ENCODE measurements at regions not wholly inside any gene's neighbourhood (a gene's known extent, or its start where the extent isn't known, plus 50 kb on each side); places are given as distances from the start of the nearest gene placed in this dataset.
"Not testable (repeated sequence)": the region's sequence is repeated elsewhere in the genome, so short reads cannot be mapped to it uniquely, and the experiment has no call there.

- DNase-seq (ENCODE audit: low spot score), result no peak
These were observed 641.5 kb downstream of the GABRG1 start for GRCh38 chr4:45482346-45482745.

DNA sequence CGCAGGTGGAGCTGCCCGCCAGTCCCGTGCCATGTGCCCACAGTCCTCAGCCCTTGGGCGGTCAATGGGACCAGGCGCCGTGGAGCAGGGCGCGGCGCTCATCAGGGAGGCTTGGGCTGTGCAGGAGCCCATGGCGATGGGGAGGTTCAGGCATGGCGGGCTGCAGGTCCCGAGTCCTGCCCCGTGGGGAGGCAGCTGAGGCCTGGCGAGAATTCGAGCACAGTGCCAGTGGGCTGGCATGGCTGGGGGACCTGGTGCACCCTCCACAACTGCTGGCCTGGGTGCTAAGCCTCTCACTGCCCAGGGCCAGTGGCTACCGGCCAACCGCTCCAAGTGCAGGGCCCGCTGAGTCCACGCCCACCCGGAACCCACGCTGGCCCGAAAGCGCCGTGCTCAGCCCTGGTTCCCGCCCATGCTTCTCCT lies 646.5 kb downstream of the GABRG1 start:
- DNase-seq (ENCODE audit: low spot score), result no peak

GRCh38 chr4:45475548-45475947 lies 648.3 kb downstream of the GABRG1 start:
- no peak for DNase-seq (ENCODE audit: low spot score)

- no peak for DNase-seq (ENCODE audit: low spot score)
These were observed 651.4 kb downstream of the GABRG1 start for GRCh38 chr4:45472490-45472889.

- DNase-seq (ENCODE audit: low spot score), result no peak
These were observed 652.5 kb downstream of the GABRG1 start for GRCh38 chr4:45471335-45471734.

- DNase-seq (ENCODE audit: low spot score), result no peak
These were observed 656.7 kb downstream of the GABRG1 start for GRCh38 chr4:45467157-45467556.

DNA sequence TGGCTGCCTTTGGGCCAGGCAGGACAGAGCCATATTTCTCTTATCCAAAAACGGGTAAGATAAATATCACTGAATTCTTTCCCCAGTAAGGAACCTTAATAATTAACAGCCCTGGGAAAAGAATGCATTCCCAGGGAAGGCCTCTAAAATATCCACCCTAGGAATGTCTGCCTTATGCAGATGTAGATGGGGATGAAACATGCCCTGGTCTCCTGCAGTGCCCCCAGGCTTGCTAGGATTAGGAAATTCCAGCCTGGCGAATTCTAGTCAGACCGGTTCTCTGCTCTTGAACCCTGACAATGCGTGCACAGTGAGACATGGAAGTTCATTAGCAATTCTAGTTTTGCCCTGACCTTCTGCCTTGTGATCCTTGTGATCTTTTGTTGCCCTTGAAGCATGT lies 663.7 kb downstream of the GABRG1 start:
- DNase-seq (ENCODE audit: low spot score), result not testable (repeated sequence)

- DNase-seq (ENCODE audit: low spot score), result no peak
These were observed 668.6 kb downstream of the GABRG1 start for GRCh38 chr4:45455217-45455616.

DNA sequence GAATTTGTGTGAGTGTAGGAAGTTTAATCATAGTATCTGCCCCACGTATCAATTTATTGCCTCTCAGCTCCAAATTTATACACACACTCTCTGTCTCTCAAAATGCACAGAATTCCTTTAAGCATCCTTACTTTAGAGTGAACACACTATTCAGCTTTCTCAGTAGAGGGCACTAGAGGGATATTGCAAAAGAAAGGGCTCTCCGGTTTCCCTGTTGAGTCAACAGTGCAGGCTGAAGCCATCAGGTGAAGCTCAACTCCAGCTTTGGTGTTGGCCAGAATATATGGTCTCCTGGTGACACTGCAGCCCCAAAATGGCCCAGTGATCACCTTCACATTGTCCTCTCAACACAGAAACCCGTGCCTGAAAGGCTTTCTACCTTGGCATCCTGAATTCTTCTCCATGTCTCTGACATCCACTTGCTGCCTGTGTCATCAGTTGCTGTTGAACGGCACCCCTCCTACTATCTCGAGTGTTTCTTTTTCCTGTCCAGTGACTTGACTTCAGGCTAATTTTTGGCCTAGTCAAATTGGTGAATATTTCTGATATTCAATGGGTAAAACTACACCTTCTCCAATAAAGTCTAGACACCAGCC lies 670.5 kb downstream of the GABRG1 start:
- DNase-seq (ENCODE audit: low spot score), result no peak

GRCh38 chr4:45442466-45442865 lies 681.4 kb downstream of the GABRG1 start:
- no peak for DNase-seq (ENCODE audit: low spot score)

- DNase-seq (ENCODE audit: low spot score), result no peak
These were observed 685.8 kb downstream of the GABRG1 start for GRCh38 chr4:45438047-45438446.

DNA sequence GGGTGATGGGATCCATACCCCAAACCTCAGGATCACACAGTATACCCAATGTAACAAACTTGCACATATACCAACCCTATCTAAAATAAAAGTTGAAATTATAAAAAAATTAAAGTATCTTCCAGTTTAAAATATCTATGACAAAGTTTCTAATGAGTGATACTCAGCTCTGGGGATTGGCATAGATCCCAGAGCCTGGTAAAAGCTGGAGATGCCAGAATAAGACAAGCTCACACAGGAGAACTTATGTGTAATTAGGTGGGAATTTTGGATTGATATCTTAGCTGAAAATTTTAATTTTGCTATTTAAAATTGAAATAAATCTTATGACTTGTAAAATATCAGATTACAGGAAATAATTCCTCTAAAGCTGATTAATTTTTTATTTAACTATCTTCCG lies 686.5 kb downstream of the GABRG1 start:
- no peak for DNase-seq (ENCODE audit: low spot score)

DNA sequence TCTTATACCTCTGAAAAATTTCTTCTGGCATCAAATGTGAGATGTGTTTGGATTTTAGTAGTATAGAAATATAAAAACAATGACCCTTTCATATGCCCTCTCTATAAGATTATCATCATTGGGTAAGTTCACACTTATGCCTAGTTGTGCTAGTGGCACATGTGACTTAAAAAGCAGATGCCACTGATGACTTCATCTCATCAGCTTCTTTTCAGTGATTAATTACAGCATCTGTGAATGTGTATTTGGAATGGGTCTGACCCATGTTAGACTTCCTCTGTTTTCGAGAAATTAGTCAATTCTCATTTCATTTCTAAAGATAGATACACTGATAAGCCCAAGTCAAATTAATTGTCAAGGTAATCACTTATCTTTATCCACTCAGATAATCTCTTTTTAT lies 698.7 kb downstream of the GABRG1 start:
- DNase-seq (ENCODE audit: low spot score), result no peak

GRCh38 chr4:45423896-45424295 lies 697.5 kb upstream of the GNPDA2 start:
- no peak for DNase-seq (ENCODE audit: low spot score)

- not testable (repeated sequence) for DNase-seq (ENCODE audit: low spot score)
These were observed 693.8 kb upstream of the GNPDA2 start for GRCh38 chr4:45420091-45420674.

- no peak for DNase-seq (ENCODE audit: low spot score)
These were observed 684.4 kb upstream of the GNPDA2 start for GRCh38 chr4:45410701-45411210.

DNA sequence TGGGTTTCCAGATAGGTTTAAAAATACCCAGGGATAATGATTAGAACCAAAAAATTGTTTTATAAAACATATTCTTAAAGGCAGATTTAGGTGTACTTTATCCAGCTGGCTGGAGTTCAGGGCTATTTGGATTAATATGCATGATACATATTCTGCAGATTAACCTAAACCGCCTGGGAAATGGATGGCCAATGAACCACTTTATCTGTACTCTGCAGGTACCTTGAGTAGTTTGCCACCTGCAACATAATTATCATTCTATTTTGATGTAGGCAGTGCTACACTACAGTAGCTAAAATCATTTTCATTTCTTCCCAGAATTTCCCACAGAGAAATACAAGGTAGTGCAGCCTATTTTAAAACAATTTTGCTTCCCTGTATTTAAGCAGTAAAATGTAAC lies 683.2 kb upstream of the GNPDA2 start:
- DNase-seq (ENCODE audit: low spot score), result no peak

- DNase-seq (ENCODE audit: low spot score), result no peak
These were observed 682.6 kb upstream of the GNPDA2 start for GRCh38 chr4:45408996-45409395.

- DNase-seq (ENCODE audit: low spot score), result no peak
These were observed 672.8 kb upstream of the GNPDA2 start for GRCh38 chr4:45399116-45399515.

GRCh38 chr4:45385306-45385705 lies 659.0 kb upstream of the GNPDA2 start:
- no peak for DNase-seq (ENCODE audit: low spot score)

GRCh38 chr4:45370408-45370807 lies 644.1 kb upstream of the GNPDA2 start:
- no peak for DNase-seq (ENCODE audit: low spot score)

DNA sequence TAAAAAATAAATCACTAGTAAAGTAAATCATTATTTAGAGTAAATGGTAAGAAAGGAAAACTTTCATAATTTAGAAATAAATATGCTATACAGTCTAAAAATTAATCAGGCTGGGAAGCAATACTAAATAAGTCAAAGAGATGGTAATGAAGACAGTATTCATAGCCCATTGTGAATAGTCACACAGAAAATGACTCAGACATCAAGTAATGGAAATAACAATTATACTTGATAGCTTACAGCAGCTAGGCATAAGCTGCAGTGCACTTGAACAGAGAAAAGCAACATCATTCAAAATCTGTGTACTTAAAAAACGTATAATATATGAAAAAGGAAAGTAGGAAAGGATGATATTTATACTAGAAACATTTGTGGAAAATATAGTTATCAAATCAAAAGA lies 642.5 kb upstream of the GNPDA2 start:
- no peak for DNase-seq (ENCODE audit: low spot score)

- no peak for DNase-seq (ENCODE audit: low spot score)
These were observed 637.6 kb upstream of the GNPDA2 start for GRCh38 chr4:45363931-45364330.

All from AG08395 (cell line).